Erythroblast (primary cell): ENCODE measurements at regions not wholly inside any gene's neighbourhood (a gene's known extent, or its start where the extent isn't known, plus 50 kb on each side); places are given as distances from the start of the nearest gene placed in this dataset.

Experiments
- DNase-seq, 2 experiments: peaks; one replicate each; lab custom pipeline; 2025; lab: John Stamatoyannopoulos, UW
- GATA1 ChIP-seq: IDR thresholded peaks from 2 replicates; pipeline ENCODE4 v1.6.1; 2011; ENCODE audit warnings: low read depth, mild to moderate bottlenecking, control low read depth, low read length, moderate library complexity
- POLR2A ChIP-seq: IDR thresholded peaks from 2 replicates; pipeline ENCODE4 v1.6.1; 2011; ENCODE audit warnings: mild to moderate bottlenecking, low read length

- no peak for DNase-seq
- TF ChIP-seq GATA1 (no peak), POLR2A (no peak)
These were observed 471.6 kb upstream of the AKR1E2 start for GRCh38 chr10:4354382-4354812.

- no peak for DNase-seq
- TF ChIP-seq POLR2A (no peak), GATA1 (no peak)
These were observed 472.0 kb upstream of the AKR1E2 start for GRCh38 chr10:4353964-4354363.

- no peak for DNase-seq
- no peak for TF ChIP-seq POLR2A
- TF ChIP-seq GATA1 = no peak
These were observed 472.9 kb upstream of the AKR1E2 start for GRCh38 chr10:4353059-4353655.

GRCh38 chr10:4352414-4352961, 473.5 kb upstream of the AKR1E2 start:
- DNase-seq = no peak
- TF ChIP-seq GATA1 = no peak
- no peak for TF ChIP-seq POLR2A

- DNase-seq = no peak
- TF ChIP-seq GATA1 (no peak), POLR2A (no peak)
These were observed 474.1 kb upstream of the AKR1E2 start for GRCh38 chr10:4351723-4352413.

GRCh38 chr10:4347397-4347796, 478.6 kb upstream of the AKR1E2 start:
- no peak for DNase-seq
- TF ChIP-seq GATA1 (no peak), POLR2A (no peak)

- DNase-seq = no peak
- TF ChIP-seq POLR2A (no peak), GATA1 (no peak)
These were observed 479.9 kb upstream of the AKR1E2 start for GRCh38 chr10:4345877-4346646.

- no peak for TF ChIP-seq GATA1
- TF ChIP-seq POLR2A = no peak
- DNase-seq = no peak
These were observed 481.5 kb upstream of the AKR1E2 start for GRCh38 chr10:4344492-4344994.

GRCh38 chr10:4343873-4344272, 482.1 kb upstream of the AKR1E2 start:
- no peak for DNase-seq
- no peak for TF ChIP-seq POLR2A

- TF ChIP-seq POLR2A = no peak
- TF ChIP-seq GATA1 = no peak
- no peak for DNase-seq
These were observed 482.9 kb upstream of the AKR1E2 start for GRCh38 chr10:4343091-4343490.

GRCh38 chr10:4338768-4339167, 487.2 kb upstream of the AKR1E2 start:
- no peak for TF ChIP-seq GATA1
- TF ChIP-seq POLR2A = no peak
- DNase-seq = no peak

GRCh38 chr10:4337563-4337962, 488.4 kb upstream of the AKR1E2 start:
- TF ChIP-seq GATA1 = no peak
- no peak for TF ChIP-seq POLR2A
- no peak for DNase-seq

GRCh38 chr10:4334871-4335270, 491.1 kb upstream of the AKR1E2 start:
- DNase-seq = no peak

GRCh38 chr10:4334015-4334414, 492.0 kb upstream of the AKR1E2 start:
- no peak for DNase-seq
- TF ChIP-seq POLR2A = no peak
- TF ChIP-seq GATA1 = no peak

More at GRCh38 chr10:4334871-4335270, 491.1 kb upstream of the AKR1E2 start:
- TF ChIP-seq POLR2A (no peak), GATA1 (no peak)
